BE2C (cell line): ENCODE measurements at regions not wholly inside any gene's neighbourhood (a gene's known extent, or its start where the extent isn't known, plus 50 kb on each side); places are given as distances from the start of the nearest gene placed in this dataset.

Experiments
- DNase-seq: peaks from one replicate; pipeline ENCODE4 v3.0.0-alpha.2; 2020
- H3K27me3 ChIP-seq: fragments of 250-450 bp; sonication (Bioruptor Pico); 2 replicates; pipeline ENCODE4 v1.5.1; 2020; ENCODE audit warnings: mild to moderate bottlenecking
- H3K36me3 ChIP-seq: fragments of 250-450 bp; sonication (Bioruptor Pico); 2 replicates; pipeline ENCODE4 v1.5.1; 2020; ENCODE audit warnings: mild to moderate bottlenecking
- H3K4me1 ChIP-seq: fragments of 250-450 bp; sonication (Bioruptor Pico); 2 replicates; pipeline ENCODE4 v1.5.1; 2020
- H3K4me3 ChIP-seq: 2 replicates; pipeline ENCODE4 v1.5.1; 2011; ENCODE audit warnings: low read depth, low read length
- H3K9me3 ChIP-seq: fragments of 250-450 bp; sonication (Bioruptor Pico); 2 replicates; pipeline ENCODE4 v1.5.1; 2020
- TF ChIP-seq, protein P1 (sequence below): IDR thresholded peaks from 2 replicates; pipeline ENCODE4 v1.5.1; 2012; ENCODE audit warnings: mild to moderate bottlenecking, low read depth, low read length

DNA sequence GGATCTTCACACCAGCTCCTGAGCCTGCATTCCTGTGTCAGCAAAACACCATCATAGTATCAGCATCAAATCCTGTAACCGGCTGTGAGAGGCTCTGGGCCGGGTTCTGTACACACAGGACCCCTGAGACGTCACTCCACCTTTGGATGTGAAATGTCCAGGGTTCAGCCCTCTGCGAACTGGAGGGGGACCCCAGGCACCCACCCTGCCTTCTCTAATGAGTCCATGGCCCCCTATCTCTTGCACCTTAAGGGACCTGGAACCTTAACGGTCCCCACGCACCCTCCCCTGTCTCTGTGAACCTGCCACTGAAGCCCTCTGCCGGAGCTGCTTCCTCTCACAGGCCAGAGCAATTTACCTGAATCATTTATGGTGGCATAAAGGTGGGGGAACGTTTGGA is 257.8 kb downstream of the NPHP4 start:
- TF ChIP-seq, protein P1, sequence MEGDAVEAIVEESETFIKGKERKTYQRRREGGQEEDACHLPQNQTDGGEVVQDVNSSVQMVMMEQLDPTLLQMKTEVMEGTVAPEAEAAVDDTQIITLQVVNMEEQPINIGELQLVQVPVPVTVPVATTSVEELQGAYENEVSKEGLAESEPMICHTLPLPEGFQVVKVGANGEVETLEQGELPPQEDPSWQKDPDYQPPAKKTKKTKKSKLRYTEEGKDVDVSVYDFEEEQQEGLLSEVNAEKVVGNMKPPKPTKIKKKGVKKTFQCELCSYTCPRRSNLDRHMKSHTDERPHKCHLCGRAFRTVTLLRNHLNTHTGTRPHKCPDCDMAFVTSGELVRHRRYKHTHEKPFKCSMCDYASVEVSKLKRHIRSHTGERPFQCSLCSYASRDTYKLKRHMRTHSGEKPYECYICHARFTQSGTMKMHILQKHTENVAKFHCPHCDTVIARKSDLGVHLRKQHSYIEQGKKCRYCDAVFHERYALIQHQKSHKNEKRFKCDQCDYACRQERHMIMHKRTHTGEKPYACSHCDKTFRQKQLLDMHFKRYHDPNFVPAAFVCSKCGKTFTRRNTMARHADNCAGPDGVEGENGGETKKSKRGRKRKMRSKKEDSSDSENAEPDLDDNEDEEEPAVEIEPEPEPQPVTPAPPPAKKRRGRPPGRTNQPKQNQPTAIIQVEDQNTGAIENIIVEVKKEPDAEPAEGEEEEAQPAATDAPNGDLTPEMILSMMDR: no peak
- no peaks in the 10 kb centered on the region for H3K9me3 ChIP-seq
- H3K36me3 ChIP-seq: no peaks in the 10 kb centered on the region
- no peaks in the 10 kb centered on the region for H3K4me1 ChIP-seq
- H3K27me3 ChIP-seq: no peaks in the 10 kb centered on the region
- DNase-seq: no peak
- no peak overlapping the region for H3K4me3 ChIP-seq

DNA sequence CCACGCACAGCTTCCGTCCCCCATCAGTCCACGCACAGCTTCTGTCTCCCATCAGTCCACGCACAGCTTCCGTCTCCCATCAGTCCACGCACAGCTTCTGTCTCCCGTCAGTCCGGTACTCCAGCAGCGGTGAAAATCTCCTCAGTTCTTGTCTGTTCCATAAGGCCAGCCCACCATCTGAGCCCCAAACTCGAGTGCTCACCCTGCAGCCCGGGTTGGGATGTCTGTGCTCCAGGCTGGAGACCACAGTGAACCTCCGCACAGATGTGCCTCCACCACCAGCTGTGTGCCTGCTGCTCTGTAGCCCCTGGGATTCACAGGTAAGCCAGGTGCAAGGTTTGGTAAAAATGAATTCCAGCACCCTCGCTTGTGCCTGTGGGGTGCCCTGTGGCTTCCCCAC is 258.6 kb downstream of the NPHP4 start:
- H3K27me3 ChIP-seq: no peaks in the 10 kb centered on the region
- H3K9me3 ChIP-seq: no peaks in the 10 kb centered on the region
- no peak overlapping the region for H3K4me3 ChIP-seq
- no peaks in the 10 kb centered on the region for H3K36me3 ChIP-seq
- no peaks in the 10 kb centered on the region for H3K4me1 ChIP-seq
- no peak for DNase-seq
- TF ChIP-seq, protein P1: no peak

DNA sequence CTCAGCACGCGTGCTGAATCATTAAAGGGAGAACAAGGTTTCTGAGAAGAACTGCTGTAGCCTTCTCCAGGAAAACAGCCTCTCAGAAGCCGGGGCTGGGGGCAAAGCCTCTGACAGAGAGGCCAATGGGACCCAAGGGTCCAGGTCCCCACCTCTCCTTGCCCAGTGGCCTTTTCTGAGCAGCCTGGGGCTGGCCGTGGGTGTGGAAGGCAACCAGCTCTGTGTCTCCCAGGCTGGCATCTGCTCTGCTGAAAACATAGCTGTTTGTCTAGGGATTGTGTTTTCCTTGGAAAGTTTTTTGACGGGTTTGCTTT is 261.2 kb downstream of the NPHP4 start:
- Histone ChIP-seq H3K9me3 (no peaks in the 10 kb centered on the region), H3K4me1 (no peaks in the 10 kb centered on the region), H3K36me3 (no peaks in the 10 kb centered on the region), H3K4me3 (no peak overlapping the region), H3K27me3 (no peaks in the 10 kb centered on the region)
- TF ChIP-seq, protein P1: no peak
- no peak for DNase-seq

DNA sequence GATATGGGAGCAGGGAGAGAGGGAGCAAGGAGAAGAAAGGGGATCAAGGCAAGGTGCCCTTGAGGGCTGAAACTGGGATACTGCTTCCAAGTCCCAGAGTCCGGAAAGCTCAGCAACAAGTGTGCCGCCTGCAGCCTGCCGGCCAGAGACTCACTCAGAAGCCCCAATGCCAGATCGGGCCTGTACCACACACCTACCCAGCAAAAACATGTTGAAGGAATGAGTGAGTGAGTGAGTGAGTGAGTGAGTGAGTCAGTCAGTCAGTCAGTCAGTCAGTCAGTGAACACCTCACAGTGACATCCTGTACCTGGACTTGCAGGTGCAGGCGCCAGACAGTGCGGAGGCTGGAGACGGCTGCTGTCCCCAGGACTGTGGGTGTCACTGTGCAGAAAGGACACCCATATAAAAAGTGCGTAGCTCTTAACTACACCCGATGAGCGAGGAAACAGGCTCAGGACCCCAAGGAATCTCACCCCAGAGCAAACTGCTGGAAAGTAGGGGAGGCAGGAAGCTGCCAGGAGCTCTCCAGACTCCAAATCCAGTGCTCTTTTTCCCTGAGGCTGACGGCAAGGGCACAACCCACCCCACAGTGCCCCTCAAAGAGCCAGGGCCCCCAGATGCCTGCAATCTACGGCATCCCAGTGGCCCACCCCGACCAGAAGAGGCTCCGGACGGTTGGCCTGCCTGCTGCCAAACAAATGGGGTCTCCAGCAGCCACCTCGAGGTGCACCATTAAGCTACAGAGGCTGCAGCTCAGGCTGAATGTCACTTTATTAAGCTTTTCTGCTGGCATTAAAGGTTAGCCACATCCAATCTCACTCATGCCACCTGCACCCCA is 261.7 kb downstream of the NPHP4 start:
- no peaks in the 10 kb centered on the region for H3K36me3 ChIP-seq
- no peaks in the 10 kb centered on the region for H3K27me3 ChIP-seq
- no peak for DNase-seq
- TF ChIP-seq, protein P1: no peak
- H3K4me3 ChIP-seq: no peak overlapping the region
- no peaks in the 10 kb centered on the region for H3K9me3 ChIP-seq
- no peaks in the 10 kb centered on the region for H3K4me1 ChIP-seq

DNA sequence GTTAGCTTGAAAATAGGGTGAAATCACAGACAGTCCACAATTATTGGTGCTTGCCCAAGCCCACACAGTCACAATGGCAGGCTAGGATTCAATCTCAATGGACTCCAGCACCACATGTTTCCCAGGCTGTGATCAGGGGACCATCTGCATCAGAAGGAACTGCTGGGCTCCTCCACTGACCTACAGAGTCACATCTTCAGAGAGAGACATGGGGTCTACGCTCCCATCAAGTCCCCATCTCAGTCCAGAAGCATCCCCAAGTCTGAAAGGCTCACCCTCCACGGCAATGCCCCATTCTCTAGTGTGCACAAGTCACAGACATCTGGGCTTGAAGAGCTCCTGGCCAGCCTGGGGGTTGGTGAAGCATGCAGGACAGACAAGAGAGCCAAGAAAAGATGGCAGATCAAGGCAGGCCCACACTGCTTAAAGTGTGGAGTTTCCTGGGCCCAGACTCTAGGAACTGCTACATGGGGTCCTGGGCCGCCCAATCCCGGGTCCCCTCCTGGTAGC is 262.5 kb downstream of the NPHP4 start:
- TF ChIP-seq, protein P1: no peak
- H3K27me3 ChIP-seq: no peaks in the 10 kb centered on the region
- no peaks in the 10 kb centered on the region for H3K36me3 ChIP-seq
- H3K9me3 ChIP-seq: no peaks in the 10 kb centered on the region
- no peak overlapping the region for H3K4me3 ChIP-seq
- no peaks in the 10 kb centered on the region for H3K4me1 ChIP-seq
- no peak for DNase-seq

DNA sequence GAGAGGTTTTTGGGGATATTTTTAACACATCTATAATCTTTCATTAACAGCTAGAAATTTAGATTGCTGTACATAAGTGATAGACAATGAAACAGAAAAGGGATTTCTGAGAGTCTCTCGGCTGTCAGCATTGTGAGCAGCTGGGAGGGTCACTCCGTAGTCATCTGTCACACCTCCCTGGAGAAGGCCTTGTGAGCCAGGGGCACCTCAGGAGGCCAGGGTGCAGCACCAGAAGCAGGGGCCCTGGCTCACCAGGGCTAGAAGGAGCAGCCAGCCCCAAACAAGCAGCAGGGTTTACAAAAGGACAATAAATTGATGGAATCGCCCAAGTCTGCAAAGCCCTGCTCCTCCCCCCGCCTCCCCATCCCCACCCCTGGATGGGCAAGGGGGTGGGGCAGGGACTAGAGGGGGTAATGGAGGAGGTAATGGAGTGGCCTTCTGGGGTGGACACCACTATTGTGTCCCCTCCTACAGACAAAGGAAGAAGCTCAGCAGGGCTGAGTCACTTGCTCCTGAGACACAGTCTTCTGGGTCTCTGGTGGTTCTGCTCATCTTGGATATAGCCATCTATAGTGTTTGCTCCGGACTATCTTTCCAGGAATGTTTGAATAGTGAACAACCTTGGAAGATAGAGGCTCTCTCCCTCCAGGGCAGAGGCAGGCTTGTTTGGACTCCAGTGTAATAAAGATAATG is 263.4 kb downstream of the NPHP4 start:
- no peak for DNase-seq
- TF ChIP-seq, protein P1: no peak
- H3K27me3 ChIP-seq: no peaks in the 10 kb centered on the region

More for the DNA sequence above, 263.4 kb downstream of the NPHP4 start:
- H3K9me3 ChIP-seq: no peaks in the 10 kb centered on the region
- H3K4me1 ChIP-seq: no peaks in the 10 kb centered on the region
- no peak overlapping the region for H3K4me3 ChIP-seq
- H3K36me3 ChIP-seq: no peaks in the 10 kb centered on the region
